MCF 10A (cell line): ENCODE measurements at regions not wholly inside any gene's neighbourhood (a gene's known extent, or its start where the extent isn't known, plus 50 kb on each side); places are given as distances from the start of the nearest gene placed in this dataset.

Source experiments
- BruUV-seq: library from RNA; stranded (reverse); fragments of 400-500 nt; replicated peaks from 2 replicates; lab custom pipeline; 2021; lab: Mats Ljungman, UMichigan
- CTCF ChIA-PET: fragments of 300-600 bp; sonication (Branson Sonifier 250); formaldehyde crosslinking; extraction: SDS; loops from one replicate; lab custom pipeline; 2021; ENCODE audit warnings: antibody characterized with exemption, inconsistent platforms; lab: Yijun Ruan, JAX
- POLR2A ChIA-PET: fragments of 300-600, 350-650 bp; sonication (Branson Sonifier 250); formaldehyde crosslinking; extraction: SDS; loops from one replicate; lab custom pipeline; 2020; ENCODE audit warnings: antibody characterized with exemption, inconsistent platforms; lab: Yijun Ruan, JAX
- DNase-seq: peaks from one replicate; pipeline ENCODE4 v3.0.0-alpha.2; 2018; ENCODE audit not compliant: unreplicated experiment
- H3K27ac Mint-ChIP-seq: one replicate; pipeline ENCODE4 v1.8.0; 2022; ENCODE audit warnings: mild to moderate bottlenecking, low read depth, mixed read lengths; ENCODE audit not compliant: unreplicated experiment
- H3K27me3 Mint-ChIP-seq: one replicate; pipeline ENCODE4 v1.8.0; 2022; ENCODE audit warnings: mixed read lengths; ENCODE audit not compliant: insufficient read depth, unreplicated experiment
- H3K36me3 Mint-ChIP-seq: one replicate; pipeline ENCODE4 v1.8.0; 2022; ENCODE audit warnings: mild to moderate bottlenecking, moderate library complexity, mixed read lengths; ENCODE audit not compliant: insufficient read depth, unreplicated experiment
- H3K4me1 Mint-ChIP-seq: one replicate; pipeline ENCODE4 v1.8.0; 2022; ENCODE audit warnings: mixed read lengths; ENCODE audit not compliant: insufficient read depth, unreplicated experiment
- H3K4me3 Mint-ChIP-seq: one replicate; pipeline ENCODE4 v1.8.0; 2022; ENCODE audit warnings: mild to moderate bottlenecking, moderate library complexity, mixed read lengths; ENCODE audit not compliant: unreplicated experiment
- H3K9me3 Mint-ChIP-seq: one replicate; pipeline ENCODE4 v1.8.0; 2022; ENCODE audit warnings: mixed read lengths; ENCODE audit not compliant: unreplicated experiment
- intact Hi-C: fragments of 100-400 bp; cut with micrococcal nuclease; formaldehyde crosslinking; loops from 2 replicates; pipeline ENCODE4 v1.14.1; 2022
- TF ChIP-seq, protein P1 (sequence below): fragments of 200-600 bp; IDR thresholded peaks from one replicate; pipeline ENCODE4 v1.8.0; 2022; ENCODE audit warnings: antibody characterized with exemption, mild to moderate bottlenecking; ENCODE audit not compliant: unreplicated experiment

DNA sequence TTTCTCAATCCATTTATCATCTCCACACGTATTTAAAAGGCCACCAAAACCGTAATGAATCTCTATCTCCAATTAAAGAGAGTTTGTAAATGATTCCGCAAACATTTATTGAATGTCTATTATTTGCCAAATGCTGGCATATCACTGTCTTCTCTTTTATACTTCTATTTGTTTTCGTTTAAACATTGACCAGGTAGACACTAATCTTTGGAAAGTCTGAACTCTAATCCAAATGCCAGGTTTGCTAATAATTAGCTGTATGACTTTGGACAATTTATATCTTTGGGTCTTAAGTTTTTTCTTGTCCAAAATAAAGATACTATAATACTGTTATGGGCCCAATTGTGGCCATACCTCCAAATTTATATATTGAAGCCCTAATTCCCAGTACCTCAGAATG is 299.2 kb upstream of the TBX18 start:
- TF ChIP-seq, protein P1, sequence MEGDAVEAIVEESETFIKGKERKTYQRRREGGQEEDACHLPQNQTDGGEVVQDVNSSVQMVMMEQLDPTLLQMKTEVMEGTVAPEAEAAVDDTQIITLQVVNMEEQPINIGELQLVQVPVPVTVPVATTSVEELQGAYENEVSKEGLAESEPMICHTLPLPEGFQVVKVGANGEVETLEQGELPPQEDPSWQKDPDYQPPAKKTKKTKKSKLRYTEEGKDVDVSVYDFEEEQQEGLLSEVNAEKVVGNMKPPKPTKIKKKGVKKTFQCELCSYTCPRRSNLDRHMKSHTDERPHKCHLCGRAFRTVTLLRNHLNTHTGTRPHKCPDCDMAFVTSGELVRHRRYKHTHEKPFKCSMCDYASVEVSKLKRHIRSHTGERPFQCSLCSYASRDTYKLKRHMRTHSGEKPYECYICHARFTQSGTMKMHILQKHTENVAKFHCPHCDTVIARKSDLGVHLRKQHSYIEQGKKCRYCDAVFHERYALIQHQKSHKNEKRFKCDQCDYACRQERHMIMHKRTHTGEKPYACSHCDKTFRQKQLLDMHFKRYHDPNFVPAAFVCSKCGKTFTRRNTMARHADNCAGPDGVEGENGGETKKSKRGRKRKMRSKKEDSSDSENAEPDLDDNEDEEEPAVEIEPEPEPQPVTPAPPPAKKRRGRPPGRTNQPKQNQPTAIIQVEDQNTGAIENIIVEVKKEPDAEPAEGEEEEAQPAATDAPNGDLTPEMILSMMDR: no peak
- Mint-ChIP-seq H3K4me1 (peaks cover 13% of the 10 kb centered on the region), H3K9me3 (no peaks in the 10 kb centered on the region), H3K4me3 (no peak overlapping the region), H3K27ac (no peak overlapping the region), H3K36me3 (no peaks in the 10 kb centered on the region), H3K27me3 (no peaks in the 10 kb centered on the region)
- intact Hi-C loops: no loop called here
- DNase-seq: no peak
- BruUV-seq: no TSS peak
- ChIA-PET CTCF (no interaction called here), POLR2A (no interaction called here)

DNA sequence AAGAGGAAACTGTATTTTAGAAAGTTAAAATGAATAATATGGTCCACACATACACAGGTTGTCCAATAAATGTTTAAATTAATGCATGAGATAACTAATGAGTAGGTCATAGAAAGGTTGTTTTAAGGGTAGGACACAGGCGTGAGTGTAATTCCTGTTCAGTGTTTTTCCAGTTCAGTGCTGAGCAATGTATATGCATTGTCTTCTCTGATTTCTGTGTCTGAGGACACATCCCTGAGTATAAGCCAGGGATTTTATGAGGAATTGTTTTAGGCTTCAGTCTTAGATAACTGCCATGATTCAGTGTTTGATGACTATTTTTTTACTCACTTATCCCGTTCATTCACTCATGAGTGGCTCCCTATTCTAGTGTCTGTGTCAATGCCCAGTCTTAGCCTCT is 298.5 kb upstream of the TBX18 start:
- TF ChIP-seq, protein P1: no peak
- Mint-ChIP-seq H3K4me3 (no peak overlapping the region), H3K9me3 (no peaks in the 10 kb centered on the region), H3K27ac (no peak overlapping the region), H3K27me3 (no peaks in the 10 kb centered on the region), H3K4me1 (peaks cover 14% of the 10 kb centered on the region), H3K36me3 (no peaks in the 10 kb centered on the region)
- no peak for DNase-seq
- POLR2A ChIA-PET: no interaction called here
- intact Hi-C loops: no loop called here
- CTCF ChIA-PET: no interaction called here
- BruUV-seq: no TSS peak

DNA sequence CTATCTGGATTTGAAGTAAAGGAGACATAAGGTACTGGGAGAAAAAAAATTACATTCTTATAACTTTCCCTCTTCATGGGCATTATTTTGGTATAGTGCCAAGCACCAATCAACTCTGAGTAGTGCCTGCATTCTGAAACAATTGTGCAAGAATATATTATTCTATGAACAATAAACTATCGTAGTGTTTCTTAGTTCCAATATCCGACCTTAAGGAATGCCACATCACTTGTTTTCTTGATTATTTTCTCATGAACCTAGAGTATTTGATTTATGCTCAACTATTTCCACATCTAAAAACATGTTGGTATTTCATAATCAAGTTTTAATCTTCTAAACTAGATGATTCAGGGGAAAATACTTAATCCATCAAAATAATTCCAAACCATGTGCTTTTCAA is 294.4 kb upstream of the TBX18 start:
- H3K27me3 Mint-ChIP-seq: no peaks in the 10 kb centered on the region
- peak overlapping the region; percentile 19 for H3K4me3 Mint-ChIP-seq
- BruUV-seq: no TSS peak
- H3K4me1 Mint-ChIP-seq: peaks cover 13% of the 10 kb centered on the region
- H3K27ac Mint-ChIP-seq: peak overlapping the region; percentile 21
- DNase-seq: peak; percentile 64
- no peaks in the 10 kb centered on the region for H3K9me3 Mint-ChIP-seq
- ChIA-PET POLR2A (interaction anchor here (0.8 to 1.2 kb wide), 3 partner anchors 10 to 20 kb away, joined by 3 to 5 read pairs (median 3); no protein-coding TSS in a partner anchor), CTCF (no interaction called here)
- H3K36me3 Mint-ChIP-seq: no peaks in the 10 kb centered on the region
- TF ChIP-seq, protein P1: no peak
- intact Hi-C loops: no loop called here

DNA sequence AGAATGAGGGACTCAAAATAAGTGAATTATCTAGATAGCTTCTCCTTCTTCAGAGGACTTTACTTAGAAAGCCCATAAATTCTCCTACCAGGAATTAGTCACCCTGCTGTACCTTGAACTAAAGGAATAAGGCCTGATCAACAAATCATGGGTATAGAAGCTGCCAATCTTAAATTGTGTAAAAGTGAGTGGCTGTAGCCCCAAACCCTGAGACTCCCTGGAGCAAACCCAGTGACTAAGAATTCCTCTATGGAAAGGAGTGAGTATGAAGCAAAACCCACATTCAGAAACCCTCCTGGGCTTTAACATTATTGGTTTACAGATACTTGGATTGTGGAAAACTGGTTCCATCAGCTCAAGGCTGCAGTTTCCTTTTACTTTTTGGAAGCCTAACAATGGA is 285.8 kb upstream of the TBX18 start:
- Mint-ChIP-seq H3K27me3 (no peaks in the 10 kb centered on the region), H3K27ac (no peak overlapping the region), H3K4me1 (peaks cover 16% of the 10 kb centered on the region), H3K4me3 (no peak overlapping the region), H3K9me3 (no peaks in the 10 kb centered on the region), H3K36me3 (no peaks in the 10 kb centered on the region)
- BruUV-seq: no TSS peak
- POLR2A ChIA-PET: no interaction called here
- TF ChIP-seq, protein P1: no peak
- intact Hi-C loops: no loop called here
- CTCF ChIA-PET: interaction anchor here (0.7 kb wide), 1 partner anchor 204 kb away, joined by 3 read pairs; no protein-coding TSS in a partner anchor
- no peak for DNase-seq
